ENCODE measurements at regions not wholly inside any gene's neighbourhood (a gene's known extent, or its start where the extent isn't known, plus 50 kb on each side); places are given as distances from the start of the nearest gene placed in this dataset.

DNA sequence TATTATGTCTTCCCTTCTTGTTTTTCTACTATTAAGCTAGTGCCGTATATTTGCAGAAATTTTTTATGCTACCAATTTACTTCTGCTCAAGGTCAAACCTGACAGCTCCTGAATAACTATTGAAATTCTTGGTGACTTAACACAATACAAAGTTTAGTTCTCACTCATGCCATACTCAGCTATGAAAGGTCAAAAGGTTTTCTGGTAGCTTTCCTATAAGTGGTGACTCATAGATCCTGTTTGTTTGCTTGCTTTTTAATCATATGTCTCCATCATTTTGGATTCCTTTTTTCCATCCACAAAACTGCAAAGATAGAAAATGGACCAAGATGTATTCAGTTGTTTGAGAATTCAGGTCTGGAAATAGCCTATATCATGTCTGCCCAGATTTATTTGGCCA lies 855.8 kb upstream of the LRRC4C start:
- Mint-ChIP-seq H3K9me3 (peaks cover 0 to 6% (median 3%) of the 10 kb centered on the region in 7 donors), H3K27ac (no peak overlapping the region), H3K36me3 (no peaks in the 10 kb centered on the region), H3K4me1 (no peaks in the 10 kb centered on the region), H3K27me3 (no peaks in the 10 kb centered on the region), H3K4me3 (no peak overlapping the region)
- no peak for DNase-seq
- no peak for ATAC-seq (ENCODE audit: low read depth in 2 of 2)

DNA sequence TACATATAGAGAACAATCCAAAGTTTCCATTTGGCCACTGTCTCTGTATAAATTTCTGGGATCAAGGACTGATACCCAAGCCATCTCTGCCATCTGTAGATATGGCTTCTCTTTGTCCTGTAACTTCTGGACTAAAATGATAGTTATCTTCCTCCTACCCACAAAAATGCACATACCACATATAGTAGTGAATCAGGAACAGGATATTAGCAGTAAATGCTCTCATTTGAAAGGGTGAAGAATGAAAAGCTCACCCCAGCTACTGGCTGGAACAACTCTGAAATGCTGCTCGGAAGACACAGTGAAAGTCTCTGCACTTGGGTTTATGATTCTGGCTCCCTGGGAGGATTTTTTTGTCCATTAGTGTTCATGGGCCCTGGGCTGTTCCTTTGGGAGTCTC lies 856.4 kb upstream of the LRRC4C start:
- Mint-ChIP-seq H3K4me1 (no peaks in the 10 kb centered on the region), H3K27ac (no peak overlapping the region), H3K36me3 (no peaks in the 10 kb centered on the region), H3K9me3 (peaks cover 0 to 6% (median 3%) of the 10 kb centered on the region in 7 donors), H3K4me3 (no peak overlapping the region), H3K27me3 (no peaks in the 10 kb centered on the region)
- DNase-seq (no peak), ATAC-seq (ENCODE audit: low read depth in 2 of 2) (no peak)

GRCh38 chr11:42319921-42320320 lies 860.5 kb upstream of the LRRC4C start:
- Mint-ChIP-seq H3K27me3 (no peaks in the 10 kb centered on the region), H3K36me3 (no peaks in the 10 kb centered on the region)
- no peak for ATAC-seq (ENCODE audit: low read depth in 2 of 2)

GRCh38 chr11:42329929-42330565 lies 870.6 kb upstream of the LRRC4C start:
- ATAC-seq (ENCODE audit: low read depth in 2 of 2) = no peak

More at GRCh38 chr11:42319921-42320320, 860.5 kb upstream of the LRRC4C start:
- Mint-ChIP-seq H3K9me3 (peaks cover 0 to 10% (median 2%) of the 10 kb centered on the region in 7 donors), H3K4me1 (no peaks in the 10 kb centered on the region), H3K4me3 (no peak overlapping the region), H3K27ac (no peak overlapping the region)
- DNase-seq = no peak

DNA sequence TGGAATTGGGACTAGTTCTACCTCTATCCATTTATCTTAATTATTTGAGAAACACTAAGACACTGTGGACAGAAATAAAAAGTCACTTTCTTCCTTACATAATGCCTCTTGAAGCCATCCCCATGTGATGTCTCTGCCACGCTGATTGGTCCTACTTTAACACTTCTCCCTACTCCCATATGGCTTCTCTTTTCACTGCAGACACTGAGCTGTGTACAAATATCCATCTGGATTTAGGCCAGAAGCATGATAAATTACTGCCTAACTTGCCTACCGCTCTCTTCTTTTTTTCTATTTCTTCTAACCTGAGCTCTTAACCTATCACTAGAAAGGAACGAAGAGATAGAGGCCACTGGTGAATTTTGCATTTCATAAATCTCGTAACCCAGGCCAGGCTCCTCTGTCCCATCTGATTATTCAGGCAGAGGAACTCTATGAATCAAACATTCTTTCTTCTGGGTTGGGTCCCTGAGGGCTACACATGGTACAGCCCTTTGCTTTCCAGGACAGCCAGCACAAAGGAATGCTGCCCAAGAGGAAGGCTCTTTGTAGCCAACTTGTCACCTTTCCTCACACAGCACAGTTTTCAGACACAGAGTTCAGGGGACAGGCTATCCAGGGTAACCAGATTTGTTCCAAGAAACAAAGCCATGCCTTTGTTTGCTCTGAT lies 878.5 kb upstream of the LRRC4C start:
- H3K4me3 Mint-ChIP-seq = no peak overlapping the region
- no peaks in the 10 kb centered on the region for H3K4me1 Mint-ChIP-seq
- H3K36me3 Mint-ChIP-seq = no peaks in the 10 kb centered on the region
- H3K27ac Mint-ChIP-seq = no peak overlapping the region
- no peaks in the 10 kb centered on the region for H3K27me3 Mint-ChIP-seq
- DNase-seq (no peak), ATAC-seq (ENCODE audit: low read depth in 2 of 2) (no peak)
- H3K9me3 Mint-ChIP-seq = peaks cover 4 to 13% (median 7%) of the 10 kb centered on the region in 7 donors

More at GRCh38 chr11:42329929-42330565, 870.6 kb upstream of the LRRC4C start:
- H3K27ac Mint-ChIP-seq = no peak overlapping the region
- H3K4me1 Mint-ChIP-seq = no peaks in the 10 kb centered on the region
- H3K27me3 Mint-ChIP-seq = no peaks in the 10 kb centered on the region
- no peaks in the 10 kb centered on the region for H3K36me3 Mint-ChIP-seq
- no peak for DNase-seq
- no peak overlapping the region for H3K4me3 Mint-ChIP-seq
- peaks cover 1 to 19% (median 7%) of the 10 kb centered on the region in 7 donors for H3K9me3 Mint-ChIP-seq

- Mint-ChIP-seq H3K27ac (no peak overlapping the region), H3K36me3 (no peaks in the 10 kb centered on the region), H3K4me1 (no peaks in the 10 kb centered on the region), H3K27me3 (no peaks in the 10 kb centered on the region), H3K4me3 (no peak overlapping the region), H3K9me3 (peaks cover 0 to 11% (median 4%) of the 10 kb centered on the region in 7 donors)
- DNase-seq (no peak), ATAC-seq (ENCODE audit: low read depth in 2 of 2) (no peak)
Observed at GRCh38 chr11:42344204-42344792, 884.8 kb upstream of the LRRC4C start.

DNA sequence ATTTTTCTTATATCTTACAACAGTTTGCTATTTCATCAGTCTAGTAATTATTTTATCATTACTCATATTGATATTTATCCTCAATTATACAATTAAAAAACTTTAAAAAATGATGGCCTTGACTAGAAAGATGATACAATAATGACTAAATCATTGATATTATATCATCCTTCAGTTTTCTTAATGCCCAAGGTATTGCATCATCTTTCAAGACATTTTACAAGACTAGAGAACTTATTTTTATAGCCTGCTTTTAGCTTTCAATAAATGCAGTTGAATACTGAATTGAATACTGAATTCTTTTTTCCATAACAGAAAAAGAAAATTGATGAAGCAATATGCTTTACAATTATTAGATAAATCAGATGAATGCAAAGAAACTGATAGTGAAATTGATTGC lies 886.5 kb upstream of the LRRC4C start:
- ATAC-seq (ENCODE audit: low read depth in 2 of 2) = no peak

GRCh38 chr11:42363701-42364100 lies 904.2 kb upstream of the LRRC4C start:
- Mint-ChIP-seq H3K4me3 (no peak overlapping the region), H3K27me3 (no peaks in the 10 kb centered on the region), H3K27ac (no peak overlapping the region), H3K9me3 (peaks cover 6 to 17% (median 12%) of the 10 kb centered on the region in 7 donors), H3K4me1 (no peaks in the 10 kb centered on the region), H3K36me3 (no peaks in the 10 kb centered on the region)
- no peak for ATAC-seq (ENCODE audit: low read depth in 2 of 2)
- DNase-seq = no peak

More for the DNA sequence above, 886.5 kb upstream of the LRRC4C start:
- Mint-ChIP-seq H3K4me3 (no peak overlapping the region), H3K27me3 (no peaks in the 10 kb centered on the region), H3K9me3 (peaks cover 0 to 12% (median 0%) of the 10 kb centered on the region in 7 donors), H3K27ac (no peak overlapping the region), H3K4me1 (no peaks in the 10 kb centered on the region), H3K36me3 (no peaks in the 10 kb centered on the region)
- no peak for DNase-seq

DNA sequence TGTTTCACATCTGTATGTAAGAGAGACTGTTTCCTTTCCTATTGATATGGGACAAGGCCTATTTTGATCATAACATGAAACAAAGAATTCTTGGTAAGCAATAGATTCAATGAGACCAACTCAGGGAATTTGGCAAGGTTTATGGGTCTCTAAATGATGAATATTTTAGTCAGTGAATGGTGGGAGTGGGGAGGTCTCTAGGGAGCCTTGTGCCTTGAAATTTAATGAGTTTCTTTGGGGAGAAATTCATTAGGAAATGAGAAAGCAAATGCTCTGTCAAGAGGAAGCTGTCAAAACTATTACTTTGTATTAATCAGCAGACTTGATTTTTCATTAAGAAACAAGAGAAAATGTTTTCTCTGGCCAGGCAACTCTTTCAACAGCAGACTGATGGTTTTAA lies 921.7 kb upstream of the API5 start:
- no peak overlapping the region for H3K4me3 Mint-ChIP-seq
- H3K9me3 Mint-ChIP-seq = peaks cover 3 to 19% (median 5%) of the 10 kb centered on the region in 7 donors
- H3K27ac Mint-ChIP-seq = no peak overlapping the region
- ATAC-seq (ENCODE audit: low read depth in 2 of 2) (no peak), DNase-seq (no peak)
- no peaks in the 10 kb centered on the region for H3K36me3 Mint-ChIP-seq
- H3K4me1 Mint-ChIP-seq = no peaks in the 10 kb centered on the region
- no peaks in the 10 kb centered on the region for H3K27me3 Mint-ChIP-seq

DNA sequence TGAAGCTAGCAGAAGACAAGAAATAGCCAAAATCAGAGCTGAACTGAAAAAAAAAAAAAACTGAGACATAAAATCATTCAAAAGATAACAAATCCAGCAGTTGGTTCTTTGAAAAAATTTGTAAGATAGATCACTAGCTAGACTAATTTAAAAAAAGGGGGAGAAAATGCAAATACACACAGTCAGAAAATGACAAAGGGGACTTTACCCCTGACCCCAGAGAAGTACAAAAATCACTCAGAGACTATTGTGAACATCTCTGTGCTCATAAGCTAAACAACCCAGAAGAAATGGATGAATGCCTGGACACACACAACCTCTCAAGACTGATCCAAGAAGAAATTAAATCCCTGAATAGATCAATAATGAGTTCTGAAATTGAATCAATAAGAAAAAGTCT lies 914.3 kb upstream of the API5 start:
- peaks cover 4 to 27% (median 6%) of the 10 kb centered on the region in 7 donors for H3K9me3 Mint-ChIP-seq
- no peak for DNase-seq
- no peaks in the 10 kb centered on the region for H3K27me3 Mint-ChIP-seq
- ATAC-seq (ENCODE audit: low read depth in 2 of 2) = no peak
- no peak overlapping the region for H3K4me3 Mint-ChIP-seq
- H3K36me3 Mint-ChIP-seq = no peaks in the 10 kb centered on the region
- no peak overlapping the region for H3K27ac Mint-ChIP-seq
- no peaks in the 10 kb centered on the region for H3K4me1 Mint-ChIP-seq

DNA sequence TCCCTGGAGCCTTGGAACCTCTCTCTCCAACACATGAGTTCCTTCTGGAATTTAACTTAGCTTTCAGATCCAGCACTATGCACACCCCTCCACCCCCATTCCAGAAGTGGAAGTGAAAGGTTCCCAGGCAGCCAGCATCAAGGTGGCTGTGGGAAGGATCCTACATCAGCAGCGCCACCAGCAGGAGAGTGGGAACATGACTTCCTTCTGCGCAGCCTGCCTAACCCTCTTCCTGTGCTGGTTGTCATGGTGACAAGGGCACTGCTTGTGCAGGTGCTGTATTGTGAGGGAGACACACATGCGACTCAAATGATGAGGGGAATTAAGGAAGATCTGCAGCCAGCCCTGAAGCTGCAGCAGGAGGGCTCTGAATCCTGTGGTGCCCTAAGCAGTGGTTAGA lies 904.5 kb upstream of the API5 start:
- Mint-ChIP-seq H3K27ac (no peak overlapping the region), H3K27me3 (no peaks in the 10 kb centered on the region), H3K4me3 (no peak overlapping the region), H3K9me3 (peaks cover 0 to 6% (median 3%) of the 10 kb centered on the region in 7 donors), H3K4me1 (no peaks in the 10 kb centered on the region), H3K36me3 (no peaks in the 10 kb centered on the region)
- DNase-seq = no peak
- ATAC-seq (ENCODE audit: low read depth in 2 of 2) = no peak

- Mint-ChIP-seq H3K36me3 (no peaks in the 10 kb centered on the region), H3K9me3 (peaks cover 0 to 7% (median 2%) of the 10 kb centered on the region in 7 donors), H3K27ac (no peak overlapping the region), H3K4me3 (no peak overlapping the region), H3K4me1 (no peaks in the 10 kb centered on the region), H3K27me3 (no peaks in the 10 kb centered on the region)
- peak in 1 of 2 donors; percentile 27 for ATAC-seq (ENCODE audit: low read depth in 2 of 2)
- no peak for DNase-seq
Observed at GRCh38 chr11:42410251-42410955, 901.4 kb upstream of the API5 start.

- H3K36me3 Mint-ChIP-seq = no peaks in the 10 kb centered on the region
- H3K9me3 Mint-ChIP-seq = peaks cover 0 to 7% (median 2%) of the 10 kb centered on the region in 7 donors
- H3K27ac Mint-ChIP-seq = no peak overlapping the region
- H3K27me3 Mint-ChIP-seq = no peaks in the 10 kb centered on the region
- DNase-seq (no peak), ATAC-seq (ENCODE audit: low read depth in 2 of 2) (no peak)
- no peak overlapping the region for H3K4me3 Mint-ChIP-seq
- no peaks in the 10 kb centered on the region for H3K4me1 Mint-ChIP-seq
Observed at GRCh38 chr11:42412590-42412989, 899.2 kb upstream of the API5 start.

All from naive B cell (primary cell).